ENCODE measurements at regions not wholly inside any gene's neighbourhood (a gene's known extent, or its start where the extent isn't known, plus 50 kb on each side); places are given as distances from the start of the nearest gene placed in this dataset.

DNA sequence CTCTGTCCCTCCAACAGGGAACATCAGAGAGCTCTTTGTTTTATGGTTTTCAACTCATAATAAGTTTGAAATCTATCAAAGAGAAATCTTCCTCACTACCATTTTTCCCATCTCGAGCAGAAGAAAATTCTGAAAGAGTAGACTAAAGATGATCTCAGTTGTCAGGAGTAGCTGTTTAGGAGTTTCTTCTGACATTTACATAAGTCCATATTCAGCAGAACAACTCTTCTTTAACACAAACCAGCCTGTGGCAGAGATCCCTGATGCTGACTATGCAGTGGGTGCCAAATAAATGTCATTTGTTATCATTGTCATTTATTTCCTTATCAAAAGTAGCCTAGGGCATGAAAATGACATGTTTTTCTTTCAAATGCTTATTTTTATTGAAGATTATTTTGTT lies 380.7 kb downstream of the MBD2 start:
- TF ChIP-seq POLR2A (IDR thresholded peaks at IDR 0.05) (no peak), CTCF (IDR thresholded peaks at IDR 0.05) (no peak)
